Erythroblast (primary cell): ENCODE measurements at regions not wholly inside any gene's neighbourhood (a gene's known extent, or its start where the extent isn't known, plus 50 kb on each side); places are given as distances from the start of the nearest gene placed in this dataset.

Experiments
- GATA1 ChIP-seq: IDR thresholded peaks from 2 replicates; pipeline ENCODE4 v1.6.1; 2011; ENCODE audit warnings: low read depth, mild to moderate bottlenecking, control low read depth, low read length, moderate library complexity
- POLR2A ChIP-seq: IDR thresholded peaks from 2 replicates; pipeline ENCODE4 v1.6.1; 2011; ENCODE audit warnings: mild to moderate bottlenecking, low read length

DNA sequence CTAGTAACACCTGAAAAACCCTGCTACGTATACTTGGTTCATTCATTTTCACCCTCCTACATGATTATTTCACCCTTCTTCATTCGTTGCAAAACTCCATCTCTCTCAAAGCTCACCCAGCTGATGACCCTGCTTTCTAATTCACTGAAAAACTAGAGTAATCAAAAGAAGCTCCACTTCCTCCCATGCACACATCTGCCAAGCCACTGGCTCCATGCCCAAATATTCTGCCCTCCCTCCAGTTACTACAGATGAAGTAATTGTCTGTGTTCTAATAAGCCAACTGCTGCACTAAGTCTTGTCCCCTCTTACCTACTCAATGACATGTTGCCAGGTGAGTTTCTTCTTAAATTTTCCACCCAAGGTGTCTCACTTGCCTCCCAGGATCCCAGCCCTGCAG is 96.9 kb upstream of the CCDC71L start:
- TF ChIP-seq GATA1: no peak
- no peak for TF ChIP-seq POLR2A
